ENCODE measurements at regions not wholly inside any gene's neighbourhood (a gene's known extent, or its start where the extent isn't known, plus 50 kb on each side); places are given as distances from the start of the nearest gene placed in this dataset.

- DNase-seq: no peak
Measured at GRCh38 chr6:169044381-169045230, 209.0 kb downstream of the THBS2 start.

DNA sequence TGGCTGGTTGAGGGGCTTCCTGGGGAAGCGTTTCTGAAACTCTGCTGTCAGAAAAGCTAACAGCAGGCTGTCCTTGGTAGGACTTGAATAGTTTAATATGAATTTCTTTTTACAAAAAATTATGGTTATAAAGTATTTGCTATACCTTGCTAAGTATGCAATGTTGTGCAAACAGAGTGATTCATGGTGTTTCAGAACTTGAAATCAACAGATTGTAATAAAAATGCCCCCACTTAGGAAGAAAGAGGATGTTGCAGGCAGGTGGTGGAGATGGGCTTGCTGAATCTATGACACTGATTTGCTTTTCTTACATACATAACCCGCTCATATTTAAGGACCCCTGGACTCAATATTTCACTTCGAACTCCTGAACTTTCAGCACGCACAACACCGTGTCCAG, 211.6 kb downstream of the THBS2 start:
- no peak for DNase-seq

- DNase-seq: no peak
Measured at GRCh38 chr6:169041078-169041477, 212.6 kb downstream of the THBS2 start.

DNA sequence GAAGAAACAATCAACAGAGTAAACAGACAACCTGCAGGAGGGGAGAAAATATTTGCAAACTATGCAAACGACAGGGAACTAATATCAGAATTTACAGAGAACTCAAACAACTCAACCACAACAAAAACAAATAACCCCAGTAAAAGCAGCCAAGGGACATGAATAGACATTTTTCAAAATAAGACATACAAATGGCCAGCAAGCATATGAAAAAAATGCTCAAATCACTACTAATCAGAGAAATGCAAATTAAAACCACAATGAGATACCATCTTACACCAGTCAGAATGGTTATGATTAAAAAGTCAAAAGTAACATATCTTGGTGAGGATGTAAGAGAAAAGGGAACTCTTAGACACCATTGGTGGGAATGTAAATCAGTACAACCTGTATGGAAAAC, 215.0 kb downstream of the THBS2 start:
- DNase-seq: no peak

DNA sequence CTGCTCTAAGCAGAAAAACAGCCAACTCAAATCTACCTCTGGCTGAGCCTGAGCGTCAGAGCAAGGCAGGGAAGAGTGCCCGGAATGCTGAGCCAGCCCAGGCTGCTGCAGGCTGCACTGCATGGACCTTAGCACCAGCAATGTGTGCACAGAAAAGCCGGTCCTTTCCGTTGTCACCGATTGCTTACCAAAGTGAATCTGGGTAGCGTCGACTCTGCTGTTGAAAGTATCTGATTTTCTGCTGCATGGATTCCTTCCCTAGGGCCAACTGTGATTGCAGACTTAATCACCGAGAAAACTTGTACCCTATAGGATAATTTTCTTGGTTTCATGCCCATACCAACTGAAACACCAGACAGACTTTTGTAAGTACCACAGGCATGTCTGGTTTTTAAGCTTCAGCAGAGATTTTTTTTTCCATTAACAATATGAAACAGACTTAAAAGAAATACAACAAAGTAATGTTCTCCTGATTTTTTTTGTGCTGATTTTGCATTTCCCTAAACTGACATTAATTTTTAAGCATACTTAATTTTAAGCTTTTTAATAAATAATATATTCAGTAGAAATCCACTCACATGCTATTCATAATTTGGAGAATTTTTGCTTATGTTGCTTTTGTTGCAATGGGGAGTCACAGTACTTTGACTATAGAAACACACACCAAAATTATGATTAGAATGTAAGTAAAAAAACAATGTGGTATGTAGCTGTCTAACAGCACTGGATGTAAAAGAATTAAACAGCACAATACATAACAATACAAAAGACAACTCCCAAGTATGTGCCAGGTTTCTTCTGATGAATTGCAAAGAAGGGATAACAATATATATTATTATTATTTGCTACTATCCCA, 218.0 kb downstream of the THBS2 start:
- DNase-seq: no peak

DNA sequence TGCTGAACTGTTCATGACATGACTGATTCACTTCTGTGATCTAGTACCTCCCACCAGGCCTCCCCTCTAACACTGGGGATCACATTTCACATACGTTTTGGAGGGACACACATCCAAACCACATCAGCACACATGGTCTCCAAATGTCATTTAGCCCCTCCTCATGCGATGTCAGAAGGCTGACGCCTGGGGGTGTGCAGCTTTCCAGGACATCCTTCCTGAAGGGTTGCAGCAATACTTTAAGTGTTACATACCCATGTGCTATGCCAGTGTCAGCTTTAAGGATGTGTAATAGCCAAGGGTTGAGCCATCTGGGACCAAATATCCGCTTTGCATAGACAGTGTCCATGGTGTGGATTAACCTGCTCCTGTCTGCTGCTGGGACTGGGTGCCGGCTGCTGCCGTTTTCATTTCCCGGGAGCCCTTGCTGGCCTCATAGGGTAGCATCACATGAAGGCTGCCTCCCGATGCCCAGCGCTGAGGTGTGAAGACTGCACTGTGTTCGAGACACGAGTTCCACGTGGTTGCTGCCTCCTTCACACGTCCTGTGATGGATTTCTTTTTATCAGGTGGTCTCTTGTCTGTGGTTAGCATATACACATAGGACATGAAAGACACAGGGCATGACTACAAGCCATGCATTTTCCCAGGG, 219.0 kb downstream of the THBS2 start:
- no peak for DNase-seq

GRCh38 chr6:169029861-169030260, 223.8 kb downstream of the THBS2 start:
- no peak for DNase-seq

DNA sequence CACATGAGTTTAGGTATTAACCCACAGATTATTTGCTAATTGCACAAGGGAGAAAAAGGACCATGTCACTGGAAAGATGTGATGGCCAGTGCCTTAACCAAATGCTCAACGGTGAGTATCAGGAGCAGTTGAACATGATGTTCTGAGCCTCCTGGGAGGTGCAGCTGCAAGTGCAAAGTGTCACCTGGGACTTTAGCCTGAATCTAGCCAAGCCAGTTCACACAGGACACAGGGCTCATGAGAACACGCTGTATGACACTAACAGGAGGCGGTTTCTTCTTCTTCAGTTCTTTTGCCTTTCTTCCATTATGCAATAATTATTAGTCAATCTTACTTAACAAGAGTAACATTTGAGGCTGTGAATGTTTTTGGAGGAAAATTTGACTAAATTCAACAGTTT, 225.3 kb downstream of the THBS2 start:
- DNase-seq: no peak

GRCh38 chr6:169026175-169026574, 227.5 kb downstream of the THBS2 start:
- DNase-seq: no peak

DNA sequence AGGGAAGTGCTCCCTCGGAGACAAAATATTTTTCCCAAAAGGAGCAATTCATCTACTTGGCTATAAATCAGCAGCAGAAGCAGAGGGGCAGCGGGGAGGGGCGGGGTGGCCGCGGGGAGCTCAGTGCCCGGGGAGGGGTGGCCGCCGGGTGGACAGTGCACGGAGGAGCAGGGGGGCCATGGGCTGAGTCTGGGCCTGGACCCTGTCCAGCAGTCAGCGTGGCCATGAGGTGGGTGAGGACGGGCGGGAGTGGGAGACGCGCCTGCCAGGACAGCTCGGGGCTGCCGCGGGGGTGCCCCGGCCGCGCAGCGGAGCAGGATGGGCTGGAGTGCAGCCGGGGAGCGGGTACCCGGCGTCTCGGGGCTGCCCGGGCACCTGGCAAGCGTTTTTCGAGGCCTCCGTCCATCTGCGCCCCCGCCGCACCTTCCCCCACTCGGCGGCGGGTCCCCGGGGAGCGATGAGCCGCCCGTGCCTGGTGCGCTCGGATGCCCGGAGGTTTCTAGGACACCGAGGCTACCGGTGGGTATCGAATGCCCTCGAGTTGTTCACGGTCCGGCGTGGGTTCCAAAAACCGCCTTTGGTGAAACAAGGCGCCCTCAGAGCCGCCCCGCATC, 229.5 kb downstream of the THBS2 start:
- DNase-seq: no peak

DNA sequence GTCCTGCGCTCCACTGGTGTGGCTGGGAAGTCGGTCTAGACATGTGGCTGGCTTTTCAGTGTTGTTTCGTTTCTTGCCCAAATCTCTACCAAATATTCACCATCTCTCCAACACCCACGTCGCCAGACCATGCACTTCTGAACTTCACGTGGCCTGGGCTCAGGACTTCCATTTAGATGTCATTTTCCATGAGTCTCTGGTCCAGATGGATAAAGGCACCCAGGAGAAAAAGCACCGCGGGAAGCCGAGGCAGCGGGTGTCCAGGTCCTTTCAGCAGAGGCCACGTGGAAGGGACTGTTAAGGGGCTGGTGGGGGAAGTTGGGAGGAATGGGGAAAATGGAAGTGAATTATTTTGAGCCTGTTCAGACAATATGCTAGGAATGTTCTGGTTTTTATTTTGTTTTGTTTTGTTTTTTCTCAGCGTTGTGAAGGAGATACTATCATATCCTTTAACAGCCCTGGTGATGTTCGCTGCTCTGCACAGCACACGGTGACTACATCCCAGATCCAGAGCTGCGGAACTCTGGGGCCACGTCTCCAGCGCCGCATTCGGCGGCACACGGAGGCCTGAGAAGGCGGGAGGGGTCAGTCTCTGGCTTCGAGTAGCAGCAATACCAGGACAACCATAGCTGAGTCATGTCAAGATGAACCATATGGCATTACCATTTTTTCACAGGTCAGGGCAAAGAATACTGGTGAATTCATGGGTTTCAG, 230.3 kb downstream of the THBS2 start:
- DNase-seq: no peak

DNA sequence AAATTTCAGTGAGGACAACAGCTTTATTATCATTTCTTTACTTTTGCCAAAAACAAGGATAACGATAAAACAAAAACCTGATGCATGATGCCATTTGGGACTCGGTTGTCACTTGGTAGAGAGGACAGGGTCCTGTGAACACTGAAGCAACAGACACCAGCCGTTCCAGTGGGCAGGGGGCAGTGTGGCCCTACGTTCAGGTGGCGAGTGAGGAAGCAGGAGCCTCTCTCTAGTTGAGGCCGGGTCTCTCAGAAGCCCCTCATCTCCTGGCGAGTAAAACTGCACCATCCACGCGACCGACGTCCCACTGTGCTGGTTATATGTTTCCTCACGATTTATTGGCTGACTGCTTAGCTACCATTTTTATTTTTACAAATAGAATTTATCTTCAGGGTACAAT, 231.6 kb downstream of the THBS2 start:
- no peak for DNase-seq

GRCh38 chr6:169020821-169021220, 232.8 kb downstream of the THBS2 start:
- DNase-seq: no peak

- no peak for DNase-seq
Measured at GRCh38 chr6:169019727-169020491, 233.7 kb downstream of the THBS2 start.

GRCh38 chr6:169019111-169019510, 234.5 kb downstream of the THBS2 start:
- DNase-seq: no peak

DNA sequence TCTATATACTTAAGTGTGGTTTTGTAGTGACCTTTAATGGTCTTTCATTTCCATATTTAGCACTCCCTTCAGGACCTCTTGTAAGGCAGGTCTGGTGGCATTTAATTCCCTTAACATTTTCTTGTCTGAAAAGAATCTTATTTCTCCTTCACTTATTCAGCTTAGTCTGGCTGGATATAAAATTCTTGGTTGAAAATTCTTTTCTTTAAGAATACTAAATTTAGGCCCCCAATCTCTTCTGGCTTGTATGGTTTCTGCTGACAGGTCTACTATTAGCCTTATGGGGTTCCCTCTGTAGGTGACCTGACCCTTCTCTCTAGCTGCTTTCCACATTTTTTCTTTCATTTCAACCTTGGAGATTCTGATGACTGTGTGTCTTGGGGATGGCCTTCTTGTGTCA, 236.9 kb downstream of the THBS2 start:
- no peak for DNase-seq

- no peak for DNase-seq
Measured at GRCh38 chr6:169014211-169015197, 239.1 kb downstream of the THBS2 start.

DNA sequence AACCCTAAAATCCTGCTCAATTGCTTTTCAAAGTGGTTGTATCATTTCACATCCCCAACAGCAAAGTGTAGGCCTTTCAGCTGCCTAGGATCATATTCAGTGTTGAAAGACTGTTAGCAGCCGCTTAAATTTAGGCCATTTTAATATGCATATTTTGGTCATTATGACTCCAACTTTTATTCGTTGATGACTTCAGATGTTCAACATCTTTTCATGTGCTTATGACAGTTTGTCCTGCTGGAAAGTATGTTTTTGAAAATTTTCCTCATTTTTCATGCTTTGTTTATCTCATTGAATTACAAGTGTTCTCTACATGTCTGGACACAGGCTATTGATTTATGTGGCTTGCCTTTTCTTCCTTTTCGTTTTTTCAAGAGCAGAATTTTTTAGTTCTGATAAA, 244.0 kb downstream of the THBS2 start:
- no peak for DNase-seq

DNA sequence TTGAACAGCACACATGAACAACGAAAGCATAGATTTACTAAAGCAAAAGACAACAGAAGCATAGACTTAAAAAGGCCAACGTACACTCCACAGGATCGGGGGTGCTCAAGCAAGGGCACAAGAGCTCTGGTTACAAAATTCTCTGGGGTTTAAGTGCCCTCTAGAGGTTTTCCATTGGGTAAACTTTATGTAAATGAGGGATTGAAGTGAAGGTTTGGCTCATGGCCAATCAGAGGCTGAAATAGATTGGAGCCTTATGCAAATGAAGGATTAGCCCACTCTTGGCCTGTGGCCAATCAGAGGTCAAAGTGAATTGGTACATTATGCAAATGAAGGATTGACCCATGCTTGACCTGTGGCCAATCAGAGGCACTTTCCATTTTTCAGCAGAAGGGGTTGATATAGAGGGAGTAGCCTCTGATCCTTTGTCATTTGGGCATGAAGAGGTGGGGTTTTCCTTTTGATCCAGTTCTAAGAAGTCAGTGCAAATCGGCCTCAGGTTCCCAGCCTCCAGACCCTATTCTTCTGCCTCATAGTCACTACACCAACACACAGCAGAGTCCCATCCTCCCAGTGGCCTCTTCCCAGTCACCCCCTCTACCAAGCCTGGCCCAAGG, 244.9 kb downstream of the THBS2 start:
- no peak for DNase-seq

- no peak for DNase-seq
Measured at GRCh38 chr6:169005166-169005565, 248.5 kb downstream of the THBS2 start.
